IMR-90 (cell line): ENCODE measurements at regions not wholly inside any gene's neighbourhood (a gene's known extent, or its start where the extent isn't known, plus 50 kb on each side); places are given as distances from the start of the nearest gene placed in this dataset.

Experiments
- ATAC-seq: fragments of 200-7000 bp; cut with Tn5 transposase; 2 replicates; pipeline ENCODE4 v1.9.1; 2020; ENCODE audit warnings: low read depth, mild to moderate bottlenecking, moderate library complexity
- BruUV-seq: library from RNA; stranded (reverse); fragments of 400-500 nt; replicated peaks from 2 replicates; lab custom pipeline; 2021; lab: Mats Ljungman, UMichigan
- CTCF ChIA-PET: fragments of 300-600 bp; formaldehyde crosslinking; extraction: SDS; loops from one replicate; lab custom pipeline; 2021; ENCODE audit warnings: antibody characterized with exemption; lab: Yijun Ruan, JAX
- POLR2A ChIA-PET: fragments of 300-600 bp; sonication (Branson Sonifier 250); formaldehyde crosslinking; loops from one replicate; lab custom pipeline; 2022; ENCODE audit warnings: antibody characterized with exemption; ENCODE audit not compliant: unreplicated experiment; lab: Charles Lee
- DNase-seq: peaks from one replicate; pipeline ENCODE4 v3.0.0; 2013
- H2AFZ ChIP-seq: replicated peaks from 2 replicates; pipeline ENCODE3; 2013; ENCODE audit warnings: low read length, mild to moderate bottlenecking; ENCODE audit not compliant: poor library complexity
- H2AK5ac ChIP-seq: 2 replicates; pipeline ENCODE4 v1.6.1; 2013; ENCODE audit warnings: low read depth, low read length, inconsistent platforms
- H2AK9ac ChIP-seq: replicated peaks from 2 replicates; pipeline ENCODE3; 2013; ENCODE audit warnings: mild to moderate bottlenecking, low read depth, low read length, moderate library complexity; ENCODE audit not compliant: poor library complexity
- H2BK120ac ChIP-seq: 2 replicates; pipeline ENCODE4 v1.6.1; 2013; ENCODE audit warnings: low read depth, low read length, inconsistent platforms
- H2BK15ac ChIP-seq: 3 replicates; pipeline ENCODE4 v1.6.1; 2013; ENCODE audit warnings: low read depth, low read length, inconsistent platforms
- H2BK20ac ChIP-seq: 2 replicates; pipeline ENCODE4 v1.6.1; 2013; ENCODE audit warnings: low read depth, mild to moderate bottlenecking, inconsistent platforms, low read length, moderate library complexity
- H2BK5ac ChIP-seq: 2 replicates; pipeline ENCODE4 v1.6.1; 2013; ENCODE audit warnings: mild to moderate bottlenecking, low read depth, low read length, inconsistent platforms; ENCODE audit not compliant: poor library complexity, severe bottlenecking
- H3K14ac ChIP-seq: replicated peaks from 2 replicates; pipeline ENCODE4 v1.6.1; 2013; ENCODE audit warnings: low read depth, low read length, inconsistent platforms
- H3K18ac ChIP-seq: 2 replicates; pipeline ENCODE4 v1.6.1; 2013; ENCODE audit warnings: low read depth, low read length, control low read depth
- H3K23ac ChIP-seq: 2 replicates; pipeline ENCODE4 v1.6.1; 2013; ENCODE audit warnings: low read depth, low read length, inconsistent platforms
- H3K27ac ChIP-seq: 2 replicates; pipeline ENCODE4 v1.5.1; 2013; ENCODE audit warnings: mild to moderate bottlenecking, control low read depth, low read length; ENCODE audit not compliant: insufficient read depth
- H3K27me3 ChIP-seq: 2 replicates; pipeline ENCODE4 v1.6.1; 2013; ENCODE audit warnings: low read length; ENCODE audit not compliant: control insufficient read depth, insufficient read depth
- H3K36me3 ChIP-seq: 2 replicates; pipeline ENCODE4 v1.6.1; 2013; ENCODE audit warnings: low read length, mixed read lengths; ENCODE audit not compliant: control insufficient read depth, insufficient read depth
- H3K4ac ChIP-seq: 2 replicates; pipeline ENCODE4 v1.6.1; 2013; ENCODE audit warnings: low read depth, low read length, inconsistent platforms
- H3K4me1 ChIP-seq: 2 replicates; pipeline ENCODE4 v1.6.1; 2013; ENCODE audit warnings: low read length, mixed read lengths; ENCODE audit not compliant: control insufficient read depth, insufficient read depth
- H3K4me2 ChIP-seq: 2 replicates; pipeline ENCODE4 v1.6.1; 2013; ENCODE audit warnings: low read depth, mild to moderate bottlenecking, control low read depth, low read length, moderate library complexity
- H3K4me3 ChIP-seq: 2 replicates; pipeline ENCODE4 v1.5.1; 2013; ENCODE audit warnings: low read depth, mild to moderate bottlenecking, control low read depth, low read length, moderate library complexity; ENCODE audit not compliant: insufficient read depth
- H3K56ac ChIP-seq: 2 replicates; pipeline ENCODE4 v1.6.1; 2013; ENCODE audit warnings: low read length, inconsistent platforms; ENCODE audit not compliant: insufficient read depth; ENCODE audit errors: extremely low read depth
- H3K79me1 ChIP-seq, 2 experiments: 2 replicates each; pipeline ENCODE4 v1.6.1; 2013; ENCODE audit warnings: low read length in 2 of 2, inconsistent platforms in 1 of 2, low read depth in 1 of 2
- H3K9ac ChIP-seq: 2 replicates; pipeline ENCODE4 v1.6.1; 2013; ENCODE audit warnings: low read depth, low read length, control low read depth
- H3K9me1 ChIP-seq: 2 replicates; pipeline ENCODE4 v1.6.1; 2013; ENCODE audit warnings: low read length, inconsistent platforms; ENCODE audit not compliant: insufficient read depth
- H3K9me3 ChIP-seq: 2 replicates; pipeline ENCODE4 v1.6.1; 2013; ENCODE audit warnings: low read length; ENCODE audit not compliant: control insufficient read depth, insufficient read depth
- H4K20me1 ChIP-seq: 2 replicates; pipeline ENCODE4 v1.6.1; 2013; ENCODE audit warnings: low read length, inconsistent platforms; ENCODE audit not compliant: insufficient read depth
- H4K5ac ChIP-seq: 2 replicates; pipeline ENCODE4 v1.6.1; 2013; ENCODE audit warnings: mild to moderate bottlenecking, low read depth, low read length, control low read depth
- H4K8ac ChIP-seq, 2 experiments: 2 replicates each; pipeline ENCODE4 v1.6.1; 2013; ENCODE audit warnings: low read depth in 2 of 2, low read length in 2 of 2, control low read depth in 1 of 2, inconsistent platforms in 1 of 2
- H4K91ac ChIP-seq: 2 replicates; pipeline ENCODE4 v1.6.1; 2013; ENCODE audit warnings: low read depth, low read length, inconsistent platforms; ENCODE audit not compliant: insufficient read depth
- BHLHE40 ChIP-seq: fragments of 150-350 bp; IDR thresholded peaks from 2 replicates; pipeline ENCODE4 v1.6.1; 2016; ENCODE audit warnings: mild to moderate bottlenecking, low read depth, low read length
- CEBPB ChIP-seq: IDR thresholded peaks from 2 replicates; pipeline ENCODE4 v1.6.1; 2012; ENCODE audit warnings: low read depth, low read length, improper control_type of control experiment
- CHD1 ChIP-seq: IDR thresholded peaks from 2 replicates; pipeline ENCODE4 v1.6.1; 2012; ENCODE audit warnings: low read depth, low read length, improper control_type of control experiment
- FOS ChIP-seq: fragments of 150-350 bp; IDR thresholded peaks from 2 replicates; pipeline ENCODE4 v1.6.1; 2016; ENCODE audit warnings: low read depth, low read length
- MAFK ChIP-seq: IDR thresholded peaks from 2 replicates; pipeline ENCODE4 v1.6.1; 2012; ENCODE audit warnings: low read depth, low read length, improper control_type of control experiment
- MAZ ChIP-seq: IDR thresholded peaks from 2 replicates; pipeline ENCODE4 v1.6.1; 2012; ENCODE audit warnings: low read depth, mild to moderate bottlenecking, low read length, improper control_type of control experiment, moderate library complexity, borderline replicate concordance
- MXI1 ChIP-seq: IDR thresholded peaks from 2 replicates; pipeline ENCODE4 v1.6.1; 2012; ENCODE audit warnings: low read depth, mild to moderate bottlenecking, low read length, moderate library complexity, borderline replicate concordance
- NFE2L2 ChIP-seq: fragments of 150-350 bp; IDR thresholded peaks from 2 replicates; pipeline ENCODE4 v1.6.1; 2016; ENCODE audit warnings: low read depth, mild to moderate bottlenecking, low read length
- POLR2A ChIP-seq: IDR thresholded peaks from 2 replicates; pipeline ENCODE4 v1.6.1; 2012; ENCODE audit warnings: mild to moderate bottlenecking, low read depth, low read length
- RAD21 ChIP-seq: IDR thresholded peaks from 2 replicates; pipeline ENCODE4 v1.6.1; 2012; ENCODE audit warnings: low read length, improper control_type of control experiment
- RCOR1 ChIP-seq: IDR thresholded peaks from 2 replicates; pipeline ENCODE4 v1.6.1; 2012; ENCODE audit warnings: mild to moderate bottlenecking, low read length, improper control_type of control experiment; ENCODE audit not compliant: insufficient replicate concordance
- RFX5 ChIP-seq: IDR thresholded peaks from 2 replicates; pipeline ENCODE4 v1.8.0; 2012; ENCODE audit warnings: low read depth, mild to moderate bottlenecking, low read length, moderate library complexity
- SMC3 ChIP-seq: fragments of 150-350 bp; IDR thresholded peaks from 2 replicates; pipeline ENCODE4 v1.6.1; 2016; ENCODE audit warnings: low read depth, mild to moderate bottlenecking, antibody characterized with exemption, low read length, moderate library complexity
- WGBS, 2 experiments: methylation state at CpG; one replicate each; pipeline versions ENCODE4 v1.1.5 to v1.1.7; 2013; ENCODE audit warnings: missing lambda C conversion rate in 2 of 2; ENCODE audit not compliant: insufficient read length in 1 of 2; ENCODE audit errors: extremely low coverage in 2 of 2; 5-methylcytosine and 5-hydroxymethylcytosine counted together
- dilution Hi-C: fragments of 300-500 bp; cut with HindIII; formaldehyde crosslinking; loops from one replicate; pipeline ENCODE4 v1.14.3; 2018; ENCODE audit warnings: low sequenced_read_pairs; ENCODE audit not compliant: unreplicated experiment
- in situ Hi-C: fragments of 300-500 bp; cut with MboI; formaldehyde crosslinking; loops from 3 replicates; pipeline ENCODE4 v1.14.3; 2019; ENCODE audit warnings: low sequenced_read_pairs, inconsistent platforms, mixed read lengths
- intact Hi-C: fragments of 100-400 bp; cut with micrococcal nuclease; formaldehyde crosslinking; loops from 2 replicates; pipeline ENCODE4 v1.10.0; 2022
- TF ChIP-seq, protein P1 (sequence below): fragments of 150-350 bp; IDR thresholded peaks from 2 replicates; pipeline ENCODE4 v1.6.1; 2016; ENCODE audit warnings: low read depth, mild to moderate bottlenecking, low read length, moderate library complexity, borderline replicate concordance
- TF ChIP-seq, protein P2 (sequence below): fragments of 150-350 bp; IDR thresholded peaks from 2 replicates; pipeline ENCODE4 v1.6.1; 2017; ENCODE audit warnings: mild to moderate bottlenecking, antibody characterized with exemption, low read length, low read depth

DNA sequence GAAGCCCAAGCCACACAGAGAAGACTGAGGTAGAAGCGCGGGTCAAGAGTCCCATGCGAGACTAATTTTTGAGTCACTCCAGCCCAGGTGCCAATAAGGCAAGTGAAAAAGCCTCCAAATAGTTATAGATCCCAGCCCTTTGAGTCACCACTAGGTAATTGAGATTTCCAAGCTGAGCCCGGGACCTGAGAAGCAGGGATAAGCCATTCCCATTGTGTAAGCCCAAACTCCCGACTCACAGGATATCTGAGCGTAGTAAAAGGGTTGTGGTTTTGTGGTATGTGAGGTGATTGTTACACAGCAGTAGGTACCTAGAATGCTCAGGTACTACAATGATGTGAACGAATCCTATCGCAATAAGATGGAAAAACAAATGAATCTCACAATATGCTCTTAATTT lies 560.7 kb downstream of the DSC3 start:
- no peaks in the 10 kb centered on the region for H3K27me3 ChIP-seq
- H3K9me1 ChIP-seq = no peaks in the 10 kb centered on the region
- TF ChIP-seq CEBPB (no peak), NFE2L2 (no peak), RAD21 (no peak), RCOR1 (no peak), POLR2A (no peak), CHD1 (no peak), MXI1 (no peak), RFX5 (no peak), MAZ (no peak), FOS (no peak), SMC3 (no peak), MAFK (no peak), BHLHE40 (no peak)
- TF ChIP-seq, protein P1, sequence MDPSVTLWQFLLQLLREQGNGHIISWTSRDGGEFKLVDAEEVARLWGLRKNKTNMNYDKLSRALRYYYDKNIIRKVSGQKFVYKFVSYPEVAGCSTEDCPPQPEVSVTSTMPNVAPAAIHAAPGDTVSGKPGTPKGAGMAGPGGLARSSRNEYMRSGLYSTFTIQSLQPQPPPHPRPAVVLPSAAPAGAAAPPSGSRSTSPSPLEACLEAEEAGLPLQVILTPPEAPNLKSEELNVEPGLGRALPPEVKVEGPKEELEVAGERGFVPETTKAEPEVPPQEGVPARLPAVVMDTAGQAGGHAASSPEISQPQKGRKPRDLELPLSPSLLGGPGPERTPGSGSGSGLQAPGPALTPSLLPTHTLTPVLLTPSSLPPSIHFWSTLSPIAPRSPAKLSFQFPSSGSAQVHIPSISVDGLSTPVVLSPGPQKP = no peak
- TF ChIP-seq, protein P2, sequence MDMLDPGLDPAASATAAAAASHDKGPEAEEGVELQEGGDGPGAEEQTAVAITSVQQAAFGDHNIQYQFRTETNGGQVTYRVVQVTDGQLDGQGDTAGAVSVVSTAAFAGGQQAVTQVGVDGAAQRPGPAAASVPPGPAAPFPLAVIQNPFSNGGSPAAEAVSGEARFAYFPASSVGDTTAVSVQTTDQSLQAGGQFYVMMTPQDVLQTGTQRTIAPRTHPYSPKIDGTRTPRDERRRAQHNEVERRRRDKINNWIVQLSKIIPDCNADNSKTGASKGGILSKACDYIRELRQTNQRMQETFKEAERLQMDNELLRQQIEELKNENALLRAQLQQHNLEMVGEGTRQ = no peak
- no peak overlapping the region for H3K4me2 ChIP-seq
- no peak for ATAC-seq
- intact Hi-C loops = no loop called here
- no peak overlapping the region for H3K14ac ChIP-seq
- no peak overlapping the region for H4K5ac ChIP-seq
- no peak overlapping the region for H2BK120ac ChIP-seq
- H3K23ac ChIP-seq = no peak overlapping the region
- H3K79me1 ChIP-seq = no peaks in the 10 kb centered on the region
- H3K9me3 ChIP-seq = peaks cover 2% of the 10 kb centered on the region; the same call in 1 of the 2 replicates
- H3K18ac ChIP-seq = no peak overlapping the region
- CTCF ChIA-PET = no interaction called here
- no peak overlapping the region for H2AK5ac ChIP-seq
- no peak overlapping the region for H2AK9ac ChIP-seq
- no peak overlapping the region for H2AFZ ChIP-seq
- H3K27ac ChIP-seq = no peak overlapping the region
- H3K4me1 ChIP-seq = no peaks in the 10 kb centered on the region
- H2BK15ac ChIP-seq = no peak overlapping the region
- WGBS, 2 experiments = no CpG with 5 or more reads among the region's 8 CpGs
- no peak for DNase-seq
- no peak overlapping the region for H3K4me3 ChIP-seq
- H3K4ac ChIP-seq = no peak overlapping the region
- H4K20me1 ChIP-seq = no peaks in the 10 kb centered on the region
- POLR2A ChIA-PET = interaction anchor here (0.6 kb wide), 1 partner anchor 35 kb away, joined by 3 read pairs; no protein-coding TSS in a partner anchor
- no TSS peak for BruUV-seq
- dilution Hi-C loops = no loop called here
- H3K56ac ChIP-seq = no peak overlapping the region
- H2BK20ac ChIP-seq = no peak overlapping the region
- no peak overlapping the region for H4K8ac ChIP-seq
- no peak overlapping the region for H4K91ac ChIP-seq
- no peak overlapping the region for H3K9ac ChIP-seq
- H2BK5ac ChIP-seq = no peak overlapping the region
- no peaks in the 10 kb centered on the region for H3K36me3 ChIP-seq
- in situ Hi-C loops = no loop called here
